Body of pancreas (tissue), 4 donors: ENCODE measurements at regions not wholly inside any gene's neighbourhood (a gene's known extent, or its start where the extent isn't known, plus 50 kb on each side); places are given as distances from the start of the nearest gene placed in this dataset.

ENCODE experiments used
- ATAC-seq: fragments of 150-250 bp; one replicate; pipeline ENCODE4 v1.9.1; 2016
- DNase-seq, 4 donors: peaks; one replicate each; pipeline ENCODE4 v3.0.0-alpha.2; 2019
- H3K27ac ChIP-seq, 4 donors: fragments of 200-600 bp; sonication (generic); 1 replicate in 3 of 4; 2 replicates in 1 of 4; pipeline versions ENCODE4 v1.5.1 to v1.6.1; 2016 to 2019; ENCODE audit warnings: mild to moderate bottlenecking in 1 of 4, mixed read lengths in 1 of 4, moderate library complexity in 1 of 4
- H3K27me3 ChIP-seq, 2 donors: fragments of 200-600 bp; sonication (generic); one replicate each; pipeline ENCODE4 v1.6.0; 2016; ENCODE audit warnings: mild to moderate bottlenecking in 1 of 2
- H3K36me3 ChIP-seq, 2 donors: fragments of 200-600 bp; sonication (generic); replicated peaks in 1 of 2; 2 replicates each; pipeline ENCODE4 v1.5.1; 2016; ENCODE audit warnings: low read depth in 2 of 2; ENCODE audit not compliant: insufficient read depth in 1 of 2
- H3K4me1 ChIP-seq: fragments of 200-600 bp; sonication (generic); one replicate; pipeline ENCODE4 v1.6.0; 2016
- H3K4me3 ChIP-seq, 2 donors: fragments of 200-600 bp; sonication (generic); 1 replicate in 1 of 2; 2 replicates in 1 of 2; pipeline ENCODE4 v1.5.1; 2016 to 2019
- H3K9me3 ChIP-seq, 3 donors: fragments of 200-600 bp; sonication (generic); 1 replicate in 2 of 3; 2 replicates in 1 of 3; pipeline ENCODE4 v1.5.1; 2016
- POLR2A ChIP-seq, 3 donors: fragments of 450-650 bp; IDR thresholded peaks; one replicate each; pipeline ENCODE4 v1.6.1; 2016; ENCODE audit warnings: antibody characterized with exemption in 3 of 3, mild to moderate bottlenecking in 2 of 3
- WGBS, 2 donors: methylation state at CpG; one replicate each; pipeline ENCODE4 v1.1.5; 2017; 5-methylcytosine and 5-hydroxymethylcytosine counted together
- intact Hi-C: fragments of 100-400 bp; cut with DNase I; formaldehyde crosslinking; loops from one replicate; pipeline ENCODE4 v1.15.1; 2023
- TF ChIP-seq, protein P1 (sequence below), 7 experiments: fragments of 450-650 bp in 4 of 7; fragments of 200-600 bp in 3 of 7; sonication (generic) in 3 of 7; IDR thresholded peaks; one replicate each; pipeline ENCODE4 v1.5.1; 2016 to 2019; ENCODE audit warnings: antibody characterized with exemption in 7 of 7

DNA sequence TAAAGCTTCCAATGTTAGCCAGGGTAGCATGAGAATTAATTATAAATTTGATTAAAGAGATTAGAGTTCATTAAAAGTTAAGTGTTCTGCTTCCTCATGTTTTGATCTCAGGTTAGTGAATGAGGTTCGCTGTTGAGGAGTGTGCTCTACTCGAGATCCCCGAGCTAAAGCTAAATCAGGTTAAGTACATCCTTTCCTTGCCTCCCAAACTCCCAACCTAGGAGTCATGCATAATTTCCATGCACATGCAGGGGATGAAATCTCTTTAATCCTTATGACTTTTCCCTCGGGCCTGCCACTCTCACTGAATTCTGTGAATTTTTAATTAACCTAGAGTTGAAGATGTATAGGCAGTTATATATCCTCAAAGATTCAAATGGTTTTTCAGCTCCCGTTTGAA is 156.1 kb upstream of the NCK2 start:
- Histone ChIP-seq H3K27me3 (no peaks in the 10 kb centered on the region), H3K27ac (no peak overlapping the region), H3K36me3 (no peaks in the 10 kb centered on the region), H3K4me3 (no peak overlapping the region), H3K9me3 (no peaks in the 10 kb centered on the region), H3K4me1 (peaks cover 11% of the 10 kb centered on the region)
- intact Hi-C loops: no loop called here
- WGBS, 2 donors: 79 to 90% methylated on average over 5 of the region's 5 CpGs
- ATAC-seq (no peak), DNase-seq (no peak)
- no peak for TF ChIP-seq POLR2A (IDR thresholded peaks at IDR 0.05)
- TF ChIP-seq, protein P1, sequence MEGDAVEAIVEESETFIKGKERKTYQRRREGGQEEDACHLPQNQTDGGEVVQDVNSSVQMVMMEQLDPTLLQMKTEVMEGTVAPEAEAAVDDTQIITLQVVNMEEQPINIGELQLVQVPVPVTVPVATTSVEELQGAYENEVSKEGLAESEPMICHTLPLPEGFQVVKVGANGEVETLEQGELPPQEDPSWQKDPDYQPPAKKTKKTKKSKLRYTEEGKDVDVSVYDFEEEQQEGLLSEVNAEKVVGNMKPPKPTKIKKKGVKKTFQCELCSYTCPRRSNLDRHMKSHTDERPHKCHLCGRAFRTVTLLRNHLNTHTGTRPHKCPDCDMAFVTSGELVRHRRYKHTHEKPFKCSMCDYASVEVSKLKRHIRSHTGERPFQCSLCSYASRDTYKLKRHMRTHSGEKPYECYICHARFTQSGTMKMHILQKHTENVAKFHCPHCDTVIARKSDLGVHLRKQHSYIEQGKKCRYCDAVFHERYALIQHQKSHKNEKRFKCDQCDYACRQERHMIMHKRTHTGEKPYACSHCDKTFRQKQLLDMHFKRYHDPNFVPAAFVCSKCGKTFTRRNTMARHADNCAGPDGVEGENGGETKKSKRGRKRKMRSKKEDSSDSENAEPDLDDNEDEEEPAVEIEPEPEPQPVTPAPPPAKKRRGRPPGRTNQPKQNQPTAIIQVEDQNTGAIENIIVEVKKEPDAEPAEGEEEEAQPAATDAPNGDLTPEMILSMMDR (IDR thresholded peaks at IDR 0.05): no peak

- 93 to 98% methylated on average over 3 of the region's 3 CpGs for WGBS, 2 donors
- Histone ChIP-seq H3K27ac (no peak overlapping the region), H3K4me1 (peaks cover 13% of the 10 kb centered on the region), H3K36me3 (no peaks in the 10 kb centered on the region), H3K27me3 (no peaks in the 10 kb centered on the region), H3K9me3 (no peaks in the 10 kb centered on the region), H3K4me3 (no peak overlapping the region)
- ATAC-seq (no peak), DNase-seq (no peak)
- intact Hi-C loops: no loop called here
- TF ChIP-seq POLR2A (IDR thresholded peaks at IDR 0.05): no peak
- TF ChIP-seq, protein P1 (IDR thresholded peaks at IDR 0.05): no peak
These were observed 157.1 kb upstream of the NCK2 start for GRCh38 chr2:105587637-105588036.

- intact Hi-C loops: no loop called here
- WGBS, 2 donors: 56 to 70% methylated on average over 2 of the region's 2 CpGs
- DNase-seq: no peak
- Histone ChIP-seq H3K27ac (peak overlapping the region in 2 of 4 donors; percentile 79 to 84), H3K9me3 (no peaks in the 10 kb centered on the region), H3K36me3 (no peaks in the 10 kb centered on the region), H3K4me1 (peaks cover 8% of the 10 kb centered on the region), H3K4me3 (no peak overlapping the region), H3K27me3 (no peaks in the 10 kb centered on the region)
- TF ChIP-seq, protein P1 (IDR thresholded peaks at IDR 0.05): no peak
- TF ChIP-seq POLR2A (IDR thresholded peaks at IDR 0.05): no peak
- no peak for ATAC-seq
These were observed 160.2 kb upstream of the NCK2 start for GRCh38 chr2:105584435-105585010.

GRCh38 chr2:105582952-105583660 is 161.6 kb upstream of the NCK2 start:
- ATAC-seq (peak; percentile 96), DNase-seq (peak; percentile 26 to 58 (median 46))
- Histone ChIP-seq H3K27me3 (no peaks in the 10 kb centered on the region), H3K36me3 (no peaks in the 10 kb centered on the region), H3K9me3 (no peaks in the 10 kb centered on the region), H3K4me3 (no peak overlapping the region), H3K27ac (peak overlapping the region; percentile 73 to 84 (median 76)), H3K4me1 (peaks cover 8% of the 10 kb centered on the region)
- 39 to 49% methylated on average over 3 of the region's 3 CpGs for WGBS, 2 donors
- TF ChIP-seq, protein P1 (IDR thresholded peaks at IDR 0.05): no peak
- TF ChIP-seq POLR2A (IDR thresholded peaks at IDR 0.05): peak in 1 of 3 donors; percentile 49
- intact Hi-C loops: no loop called here

- TF ChIP-seq, protein P1 (IDR thresholded peaks at IDR 0.05): no peak
- peaks cover 8% of the 10 kb centered on the region for H3K4me1 ChIP-seq
- no peaks in the 10 kb centered on the region for H3K36me3 ChIP-seq
- intact Hi-C loops: no loop called here
- no peaks in the 10 kb centered on the region for H3K27me3 ChIP-seq
- DNase-seq: no peak
- 68 to 71% methylated on average over 3 of the region's 3 CpGs for WGBS, 2 donors
- no peak for ATAC-seq
- H3K4me3 ChIP-seq: no peak overlapping the region
- H3K27ac ChIP-seq: peak overlapping the region; percentile 9 to 84 (median 76)
- no peaks in the 10 kb centered on the region for H3K9me3 ChIP-seq
These were observed 163.2 kb upstream of the NCK2 start for GRCh38 chr2:105581555-105581944.
